ENCODE measurements at regions not wholly inside any gene's neighbourhood (a gene's known extent, or its start where the extent isn't known, plus 50 kb on each side); places are given as distances from the start of the nearest gene placed in this dataset.

- DNase-seq, result no peak
Measured at GRCh38 chr1:13976485-13976884, 276.5 kb downstream of the PRDM2 start.

GRCh38 chr1:13981142-13981541 lies 281.2 kb downstream of the PRDM2 start:
- no peak for DNase-seq

GRCh38 chr1:13983393-13983792 lies 283.4 kb downstream of the PRDM2 start:
- DNase-seq, result no peak

- DNase-seq, result no peak
Measured at GRCh38 chr1:13990939-13991338, 291.0 kb downstream of the PRDM2 start.

GRCh38 chr1:13992489-13993285 lies 292.7 kb downstream of the PRDM2 start:
- DNase-seq, result no peak

GRCh38 chr1:13994386-13994785 lies 294.4 kb downstream of the PRDM2 start:
- DNase-seq, result no peak

GRCh38 chr1:13996334-13996733 lies 296.3 kb downstream of the PRDM2 start:
- no peak for DNase-seq

GRCh38 chr1:14003552-14003951 lies 303.6 kb downstream of the PRDM2 start:
- DNase-seq, result no peak

GRCh38 chr1:14009582-14009981 lies 309.6 kb downstream of the PRDM2 start:
- no peak for DNase-seq

- DNase-seq, result no peak
Measured at GRCh38 chr1:14010476-14010875, 310.5 kb downstream of the PRDM2 start.

GRCh38 chr1:14011132-14011531 lies 311.1 kb downstream of the PRDM2 start:
- DNase-seq, result no peak

GRCh38 chr1:14011888-14012287 lies 311.9 kb downstream of the PRDM2 start:
- no peak for DNase-seq

GRCh38 chr1:14014929-14015328 lies 314.9 kb downstream of the PRDM2 start:
- no peak for DNase-seq

GRCh38 chr1:14015917-14016316 lies 315.9 kb downstream of the PRDM2 start:
- no peak for DNase-seq

GRCh38 chr1:14017531-14017961 lies 317.6 kb downstream of the PRDM2 start:
- no peak for DNase-seq

- DNase-seq, result no peak
Measured at GRCh38 chr1:14019461-14019860, 319.5 kb downstream of the PRDM2 start.

- no peak for DNase-seq
Measured at GRCh38 chr1:14020006-14020405, 320.0 kb downstream of the PRDM2 start.

- no peak for DNase-seq
Measured at GRCh38 chr1:14027099-14027498, 327.1 kb downstream of the PRDM2 start.

- DNase-seq, result no peak
Measured at GRCh38 chr1:14031461-14031860, 331.5 kb downstream of the PRDM2 start.

- no peak for DNase-seq
Measured at GRCh38 chr1:14034506-14034905, 334.5 kb downstream of the PRDM2 start.

GRCh38 chr1:14037101-14037847 lies 337.3 kb downstream of the PRDM2 start:
- no peak for DNase-seq

- DNase-seq, result no peak
Measured at GRCh38 chr1:14039582-14040430, 339.8 kb downstream of the PRDM2 start.

GRCh38 chr1:14049965-14050364 lies 350.0 kb downstream of the PRDM2 start:
- DNase-seq, result no peak

Measured in activated effector memory CD4-positive, alpha-beta T cell treated with Interleukin-2 at 50 U/mL for 16 hours (primary cell).